Smooth muscle cell (in vitro differentiated cells): ENCODE measurements at regions not wholly inside any gene's neighbourhood (a gene's known extent, or its start where the extent isn't known, plus 50 kb on each side); places are given as distances from the start of the nearest gene placed in this dataset.

Experiments used
- DNase-seq: peaks from one replicate; lab custom pipeline; 2025; ENCODE audit not compliant: unreplicated experiment; lab: John Stamatoyannopoulos, UW
- H2AFZ ChIP-seq: fragments of 200-600 bp; sonication (generic); 2 replicates; pipeline ENCODE4 v1.6.0; 2016; ENCODE audit warnings: antibody characterized with exemption, low read depth, mild to moderate bottlenecking
- H3F3A ChIP-seq: fragments of 200-600 bp; sonication (generic); 2 replicates; pipeline ENCODE4 v1.6.0; 2017; ENCODE audit warnings: antibody characterized with exemption, low read depth
- H3K27ac ChIP-seq: fragments of 200-600 bp; sonication (generic); 2 replicates; pipeline ENCODE4 v1.5.1; 2016; ENCODE audit warnings: low read depth, mild to moderate bottlenecking
- H3K27me3 ChIP-seq: fragments of 200-600 bp; sonication (generic); 2 replicates; pipeline ENCODE4 v1.6.1; 2016; ENCODE audit warnings: low read depth, mild to moderate bottlenecking
- H3K36me3 ChIP-seq: fragments of 200-600 bp; sonication (generic); 2 replicates; pipeline ENCODE4 v1.5.1; 2016; ENCODE audit warnings: low read depth
- H3K4me1 ChIP-seq: fragments of 200-600 bp; sonication (generic); 2 replicates; pipeline ENCODE4 v1.5.1; 2016; ENCODE audit warnings: low read depth
- H3K4me2 ChIP-seq: fragments of 200-600 bp; sonication (generic); 2 replicates; pipeline ENCODE4 v1.6.0; 2016; ENCODE audit warnings: mild to moderate bottlenecking
- H3K4me3 ChIP-seq: fragments of 200-600 bp; sonication (generic); 2 replicates; pipeline ENCODE4 v1.5.1; 2016; ENCODE audit warnings: mild to moderate bottlenecking
- H3K79me2 ChIP-seq: fragments of 200-600 bp; sonication (generic); 2 replicates; pipeline ENCODE4 v1.6.0; 2016; ENCODE audit warnings: low read depth, mild to moderate bottlenecking
- H3K9ac ChIP-seq: fragments of 200-600 bp; sonication (generic); 2 replicates; pipeline ENCODE4 v1.6.0; 2016; ENCODE audit warnings: low read depth
- H3K9me3 ChIP-seq: fragments of 200-600 bp; sonication (generic); replicated peaks from 2 replicates; pipeline ENCODE4 v1.5.1; 2016; ENCODE audit warnings: low read depth
- H4K20me1 ChIP-seq: fragments of 200-600 bp; sonication (generic); 2 replicates; pipeline ENCODE4 v1.6.0; 2016; ENCODE audit warnings: low read depth
- CTCF ChIP-seq: fragments of 200-600 bp; sonication (generic); IDR thresholded peaks from 2 replicates; pipeline ENCODE4 v1.5.1; 2017; ENCODE audit warnings: borderline replicate concordance, mild to moderate bottlenecking, antibody characterized with exemption; ENCODE audit not compliant: insufficient read depth, poor library complexity, severe bottlenecking
- WGBS: methylation state at CpG from one replicate; pipeline ENCODE4 v1.1.7; 2016; ENCODE audit warnings: low lambda C conversion rate; 5-methylcytosine and 5-hydroxymethylcytosine counted together

GRCh38 chr16:35185366-35186044 is 1726.1 kb downstream of the TP53TG3F start:
- Histone ChIP-seq H4K20me1 (no peaks in the 10 kb centered on the region), H2AFZ (no peak overlapping the region), H3K4me2 (no peak overlapping the region), H3K9me3 (peaks cover 5% of the 10 kb centered on the region), H3K27me3 (no peaks in the 10 kb centered on the region), H3K36me3 (no peaks in the 10 kb centered on the region), H3K9ac (no peak overlapping the region), H3K4me1 (no peaks in the 10 kb centered on the region), H3F3A (no peaks in the 10 kb centered on the region), H3K27ac (no peak overlapping the region), H3K79me2 (no peaks in the 10 kb centered on the region), H3K4me3 (no peak overlapping the region)
- WGBS: 62% methylated on average over 3 of the region's 3 CpGs
- no peak for TF ChIP-seq CTCF
- DNase-seq: no peak

GRCh38 chr16:35186045-35186759 is 1726.8 kb downstream of the TP53TG3F start:
- no peak overlapping the region for H3K9ac ChIP-seq
- peaks cover 5% of the 10 kb centered on the region for H3K9me3 ChIP-seq
- H3K79me2 ChIP-seq: no peaks in the 10 kb centered on the region
- H3K4me1 ChIP-seq: no peaks in the 10 kb centered on the region
- H3K27me3 ChIP-seq: no peaks in the 10 kb centered on the region
- no peak overlapping the region for H3K4me2 ChIP-seq
- no peak overlapping the region for H3K27ac ChIP-seq
- TF ChIP-seq CTCF: no peak
- no peaks in the 10 kb centered on the region for H3K36me3 ChIP-seq
- no peaks in the 10 kb centered on the region for H4K20me1 ChIP-seq
- no peak for DNase-seq
- H3K4me3 ChIP-seq: no peak overlapping the region
- H3F3A ChIP-seq: no peaks in the 10 kb centered on the region
- no peak overlapping the region for H2AFZ ChIP-seq

GRCh38 chr16:35187665-35188225 is 1728.3 kb downstream of the TP53TG3F start:
- Histone ChIP-seq H3K36me3 (no peaks in the 10 kb centered on the region), H3K4me3 (no peak overlapping the region), H3K9ac (no peak overlapping the region), H3K27ac (no peak overlapping the region), H3K79me2 (no peaks in the 10 kb centered on the region), H3K27me3 (no peaks in the 10 kb centered on the region), H3K9me3 (peaks cover 9% of the 10 kb centered on the region), H4K20me1 (no peaks in the 10 kb centered on the region), H3K4me1 (no peaks in the 10 kb centered on the region), H3K4me2 (no peak overlapping the region), H3F3A (no peaks in the 10 kb centered on the region), H2AFZ (no peak overlapping the region)
- DNase-seq: no peak
- 33% methylated on average over 2 of the region's 2 CpGs for WGBS
- TF ChIP-seq CTCF: no peak
